HepG2 (cell line): ENCODE measurements at regions not wholly inside any gene's neighbourhood (a gene's known extent, or its start where the extent isn't known, plus 50 kb on each side); places are given as distances from the start of the nearest gene placed in this dataset.

Experiments
- ATAC-seq: fragments of 200-7000 bp; cut with Tn5 transposase; 3 replicates; pipeline ENCODE4 v1.9.1; 2020; ENCODE audit warnings: mild to moderate bottlenecking, moderate library complexity
- BruUV-seq: library from RNA; stranded (reverse); fragments of 400-500 nt; replicated peaks from 2 replicates; lab custom pipeline; 2021; lab: Mats Ljungman, UMichigan
- CTCF ChIA-PET: fragments of 300-600 bp; formaldehyde crosslinking; extraction: SDS; loops from one replicate; lab custom pipeline; 2021; ENCODE audit warnings: low total read pairs, inconsistent platforms, low intra/inter-chr PET ratio; lab: Yijun Ruan, JAX
- POLR2A ChIA-PET: fragments of 350-600 bp; sonication (Branson Sonifier 250); formaldehyde crosslinking; loops from one replicate; lab custom pipeline; 2020; ENCODE audit warnings: antibody characterized with exemption, inconsistent platforms; lab: Yijun Ruan, JAX
- DNase-seq: peaks from one replicate; pipeline ENCODE4 v3.0.0-alpha.2; 2015; ENCODE audit warnings: low spot score
- FAIRE-seq: peaks from 3 replicates; lab custom pipeline; 2011; peaks lifted over from hg19 to GRCh38; lab: Jason Lieb, UNC
- H2AFZ ChIP-seq: one replicate; pipeline ENCODE4 v1.6.1; 2011; ENCODE audit warnings: low read length, inconsistent platforms
- H3K27ac ChIP-seq: fragments of 300-600 bp; 3 replicates; pipeline ENCODE4 v1.8.0; 2011; ENCODE audit warnings: mixed run types, mild to moderate bottlenecking, mixed read lengths, low read length, inconsistent platforms; ENCODE audit not compliant: insufficient read depth; ENCODE audit errors: extremely low read length
- H3K27me3 ChIP-seq, 2 experiments: fragments of 200-600 bp in 1 of 2; 2 replicates in 1 of 2; 3 replicates in 1 of 2; pipeline versions ENCODE4 v1.6.0 to v1.8.0; 2011; ENCODE audit warnings: low read length in 2 of 2, mild to moderate bottlenecking in 2 of 2, moderate library complexity in 2 of 2, inconsistent platforms in 1 of 2; ENCODE audit not compliant: insufficient read depth in 2 of 2, control insufficient read depth in 1 of 2
- H3K36me3 ChIP-seq, 2 experiments: fragments of 200-600 bp in 1 of 2; replicated peaks in 1 of 2; 2 replicates in 1 of 2; 3 replicates in 1 of 2; pipeline versions ENCODE4 v1.5.1 to v1.8.0; 2011; ENCODE audit warnings: low read length in 2 of 2, inconsistent platforms in 1 of 2; ENCODE audit not compliant: insufficient read depth in 2 of 2, control insufficient read depth in 1 of 2
- H3K4me1 ChIP-seq: 2 replicates; pipeline ENCODE4 v1.5.1; 2012; ENCODE audit warnings: low read length, inconsistent platforms; ENCODE audit not compliant: insufficient read depth
- H3K4me2 ChIP-seq: 2 replicates; pipeline ENCODE4 v1.6.0; 2011; ENCODE audit warnings: low read depth, low read length, inconsistent platforms
- H3K4me3 ChIP-seq, 3 experiments: fragments of 200-600 bp in 1 of 3; sonication (generic), shearing (Covaris generic) in 1 of 3; replicated peaks in 1 of 3; 2 replicates each; pipeline ENCODE4 v1.5.1; 2011 to 2016; ENCODE audit warnings: low read length in 3 of 3, inconsistent platforms in 2 of 3, low read depth in 2 of 3, mild to moderate bottlenecking in 2 of 3, control low read depth in 1 of 3, mixed read lengths in 1 of 3; ENCODE audit not compliant: insufficient read depth in 1 of 3
- H3K79me2 ChIP-seq: one replicate; pipeline ENCODE4 v1.6.1; 2011; ENCODE audit warnings: low read length, inconsistent platforms; ENCODE audit not compliant: insufficient read depth
- H3K9ac ChIP-seq: 2 replicates; pipeline ENCODE4 v1.6.0; 2011; ENCODE audit warnings: mild to moderate bottlenecking, low read depth, low read length, inconsistent platforms; ENCODE audit not compliant: insufficient read depth
- H3K9me3 ChIP-seq: 2 replicates; pipeline ENCODE4 v1.5.1; 2012; ENCODE audit warnings: mild to moderate bottlenecking, low read length
- H4K20me1 ChIP-seq: 2 replicates; pipeline ENCODE4 v1.6.0; 2011; ENCODE audit warnings: inconsistent platforms, mild to moderate bottlenecking, low read length, moderate library complexity; ENCODE audit not compliant: insufficient read depth
- AGO2 ChIP-seq: fragments of 200-400 bp; formaldehyde crosslinking; optimal IDR thresholded peaks from 2 replicates; pipeline ENCODE3; 2017; ENCODE audit warnings: mild to moderate bottlenecking, low read depth, low read length, moderate library complexity
- ESRRA ChIP-seq: sonication (generic); formaldehyde crosslinking; IDR thresholded peaks from 2 replicates; pipeline ENCODE4 v1.5.1; 2020; ENCODE audit warnings: mild to moderate bottlenecking, low read depth, missing genetic modification reagents
- FOXA1 ChIP-seq, 2 experiments: fragments of 450-650 bp in 1 of 2; sonication (generic) in 1 of 2; formaldehyde crosslinking in 1 of 2; IDR thresholded peaks; 2 replicates each; pipeline versions ENCODE4 v1.4.0 to v1.6.1; 2016 to 2020; ENCODE audit warnings: missing genetic modification reagents in 1 of 2
- FOXO4 ChIP-seq: sonication (generic); formaldehyde crosslinking; conservative IDR thresholded peaks from 2 replicates; pipeline ENCODE4 v1.8.1; 2023; ENCODE audit warnings: missing genetic modification reagents
- ISX ChIP-seq: sonication (generic); formaldehyde crosslinking; conservative IDR thresholded peaks from 2 replicates; pipeline ENCODE4 v1.5.0; 2020; ENCODE audit warnings: missing genetic modification reagents
- JDP2 ChIP-seq: sonication (generic); formaldehyde crosslinking; IDR thresholded peaks from 2 replicates; pipeline ENCODE4 v1.8.1; 2022; ENCODE audit warnings: missing genetic modification reagents, borderline replicate concordance
- KAT8 ChIP-seq: IDR thresholded peaks from 2 replicates; pipeline ENCODE4 v1.6.1; 2016; ENCODE audit warnings: missing genetic modification reagents, missing compliant biosample characterization
- KLF11 ChIP-seq: IDR thresholded peaks from 2 replicates; pipeline ENCODE4 v1.6.1; 2016; ENCODE audit warnings: missing compliant biosample characterization
- MAFG ChIP-seq: sonication (generic); formaldehyde crosslinking; IDR thresholded peaks from 2 replicates; pipeline ENCODE4 v1.5.1; 2020; ENCODE audit warnings: mild to moderate bottlenecking, missing genetic modification reagents
- MED13 ChIP-seq: sonication (generic); formaldehyde crosslinking; IDR thresholded peaks from 2 replicates; pipeline ENCODE4 v1.5.0; 2020; ENCODE audit warnings: missing genetic modification reagents
- NR1H2 ChIP-seq: sonication (generic); formaldehyde crosslinking; IDR thresholded peaks from 2 replicates; pipeline ENCODE4 v1.8.1; 2022; ENCODE audit warnings: low read depth, missing genetic modification reagents, borderline replicate concordance
- ONECUT2 ChIP-seq: sonication (generic); formaldehyde crosslinking; IDR thresholded peaks from 2 replicates; pipeline ENCODE4 v1.4.0; 2020; ENCODE audit warnings: missing genetic modification reagents
- PAF1 ChIP-seq: IDR thresholded peaks from 2 replicates; pipeline ENCODE4 v1.6.1; 2016; ENCODE audit warnings: missing genetic modification reagents, missing compliant biosample characterization
- SKI ChIP-seq: fragments of 450-650 bp; IDR thresholded peaks from one replicate; pipeline ENCODE4 v1.6.1; 2018; ENCODE audit warnings: mild to moderate bottlenecking; ENCODE audit not compliant: partially characterized antibody
- TBL1XR1 ChIP-seq: fragments of 150-350 bp; IDR thresholded peaks from 2 replicates; pipeline ENCODE4 v1.6.1; 2014; ENCODE audit warnings: borderline replicate concordance, low read length; ENCODE audit not compliant: partially characterized antibody
- ZBTB37 ChIP-seq: sonication (generic); formaldehyde crosslinking; IDR thresholded peaks from 2 replicates; pipeline ENCODE4 v1.4.0; 2020; ENCODE audit warnings: mild to moderate bottlenecking, missing genetic modification reagents
- ZFAT ChIP-seq: sonication (generic); formaldehyde crosslinking; conservative IDR thresholded peaks from 2 replicates; pipeline ENCODE4 v1.8.1; 2023; ENCODE audit warnings: missing genetic modification reagents, inconsistent platforms
- ZNF230 ChIP-seq: sonication (generic); formaldehyde crosslinking; IDR thresholded peaks from 2 replicates; pipeline ENCODE4 v1.4.0; 2020; ENCODE audit warnings: mild to moderate bottlenecking, missing genetic modification reagents
- ZNF777 ChIP-seq: sonication (generic); formaldehyde crosslinking; IDR thresholded peaks from 2 replicates; pipeline ENCODE4 v1.4.0; 2020; ENCODE audit warnings: missing genetic modification reagents
- ZNF891 ChIP-seq: sonication (generic); formaldehyde crosslinking; IDR thresholded peaks from 2 replicates; pipeline ENCODE4 v1.5.0; 2020; ENCODE audit warnings: mild to moderate bottlenecking, missing genetic modification reagents
- WGBS: methylation state at CpG from one replicate; pipeline ENCODE4 v1.1.6; 2017; ENCODE audit warnings: low lambda C conversion rate; 5-methylcytosine and 5-hydroxymethylcytosine counted together
- in situ Hi-C: cut with HindIII; loops from 2 replicates; pipeline ENCODE4 v1.10.0; 2017; ENCODE audit warnings: low pct_unique_long_range_greater_than_20kb; ENCODE audit not compliant: extremely low pct_ligation_motif_present
- intact Hi-C: fragments of 100-400 bp; cut with micrococcal nuclease; formaldehyde crosslinking; loops from one replicate; pipeline ENCODE4 v1.10.0; 2022; ENCODE audit not compliant: unreplicated experiment

GRCh38 chr2:133952896-133953295 lies 301.0 kb upstream of the MGAT5 start:
- CTCF ChIA-PET: no interaction called here
- 32% methylated on average over 4 of the region's 4 CpGs for WGBS
- H2AFZ ChIP-seq: no peak overlapping the region
- H4K20me1 ChIP-seq: no peaks in the 10 kb centered on the region
- POLR2A ChIA-PET: no interaction called here
- no TSS peak for BruUV-seq
- FAIRE-seq: no peak
- intact Hi-C loops (no loop called here), in situ Hi-C loops (no loop called here)
- no peak overlapping the region for H3K9ac ChIP-seq
- no peak for ATAC-seq
- no peaks in the 10 kb centered on the region for H3K79me2 ChIP-seq
- no peaks in the 10 kb centered on the region for H3K4me1 ChIP-seq
- no peak for DNase-seq
- H3K27me3 ChIP-seq: peaks cover 0 to 6% of the 10 kb centered on the region in 2 experiments; a peak in 1 of 5 replicates
- H3K4me3 ChIP-seq: no peak overlapping the region
- H3K4me2 ChIP-seq: no peak overlapping the region
- H3K9me3 ChIP-seq: no peaks in the 10 kb centered on the region
- H3K36me3 ChIP-seq: no peaks in the 10 kb centered on the region
- H3K27ac ChIP-seq: no peak overlapping the region
- TF ChIP-seq ZNF230 (CRISPR knock-in tag): no peak
- TF ChIP-seq SKI: no peak
- TF ChIP-seq AGO2: no peak
- no peak for TF ChIP-seq MAFG (CRISPR knock-in tag)
- no peak for TF ChIP-seq ONECUT2 (CRISPR knock-in tag)
- no peak for TF ChIP-seq JDP2 (CRISPR knock-in tag)
- no peak for TF ChIP-seq ZFAT
- no peak for TF ChIP-seq ISX (CRISPR knock-in tag)
- no peak for TF ChIP-seq FOXO4
- no peak for TF ChIP-seq NR1H2 (CRISPR knock-in tag)
- no peak for TF ChIP-seq KLF11 (CRISPR knock-in tag)
- TF ChIP-seq PAF1 (CRISPR knock-in tag): no peak
- no peak for TF ChIP-seq KAT8 (CRISPR knock-in tag)
- TF ChIP-seq ZBTB37: no peak
- no peak for TF ChIP-seq MED13
- TF ChIP-seq ZNF891 (CRISPR knock-in tag): no peak
- TF ChIP-seq FOXA1 (IDR thresholded peaks at IDR 0.05): no peak
- TF ChIP-seq FOXA1 (CRISPR knock-in tag; IDR thresholded peaks at IDR 0.05): no peak
- TF ChIP-seq ESRRA (CRISPR knock-in tag): no peak
- no peak for TF ChIP-seq TBL1XR1
- no peak for TF ChIP-seq ZNF777
